CD4-positive, alpha-beta T cell treated with Interleukin-21 for 1 hour (primary cell): ENCODE measurements at regions not wholly inside any gene's neighbourhood (a gene's known extent, or its start where the extent isn't known, plus 50 kb on each side); places are given as distances from the start of the nearest gene placed in this dataset.
"Not testable (repeated sequence)": the region's sequence is repeated elsewhere in the genome, so short reads cannot be mapped to it uniquely, and the experiment has no call there.

Experiments
- DNase-seq: peaks from one replicate; pipeline ENCODE4 v3.0.0-alpha.2; 2020

- no peak for DNase-seq
Observed at GRCh38 chr11:119586181-119586580, 142.8 kb downstream of the NECTIN1 start.

- no peak for DNase-seq
Observed at GRCh38 chr11:119585043-119585781, 143.8 kb downstream of the NECTIN1 start.

GRCh38 chr11:119584193-119585042 lies 144.6 kb downstream of the NECTIN1 start:
- no peak for DNase-seq

- DNase-seq, result no peak
Observed at GRCh38 chr11:119583585-119583984, 145.4 kb downstream of the NECTIN1 start.

GRCh38 chr11:119581396-119581795 lies 147.6 kb downstream of the NECTIN1 start:
- DNase-seq, result not testable (repeated sequence)

- no peak for DNase-seq
Observed at GRCh38 chr11:119580751-119581150, 148.2 kb downstream of the NECTIN1 start.

- DNase-seq, result no peak
Observed at GRCh38 chr11:119580081-119580480, 148.9 kb downstream of the NECTIN1 start.

- DNase-seq, result no peak
Observed at GRCh38 chr11:119578521-119579191, 150.3 kb downstream of the NECTIN1 start.

- DNase-seq, result no peak
Observed at GRCh38 chr11:119573858-119574257, 150.9 kb upstream of the THY1 start.

GRCh38 chr11:119572481-119573424 lies 149.8 kb upstream of the THY1 start:
- no peak for DNase-seq

- no peak for DNase-seq
Observed at GRCh38 chr11:119571311-119571710, 148.3 kb upstream of the THY1 start.

GRCh38 chr11:119567688-119568582 lies 145.0 kb upstream of the THY1 start:
- no peak for DNase-seq

- DNase-seq, result no peak
Observed at GRCh38 chr11:119566319-119566718, 143.3 kb upstream of the THY1 start.

- DNase-seq, result not testable (repeated sequence)
Observed at GRCh38 chr11:119565693-119566092, 142.7 kb upstream of the THY1 start.

- no peak for DNase-seq
Observed at GRCh38 chr11:119560961-119561360, 138.0 kb upstream of the THY1 start.

- DNase-seq, result no peak
Observed at GRCh38 chr11:119560291-119560690, 137.3 kb upstream of the THY1 start.

- no peak for DNase-seq
Observed at GRCh38 chr11:119552106-119552485, 129.1 kb upstream of the THY1 start.

GRCh38 chr11:119551420-119552105 lies 128.6 kb upstream of the THY1 start:
- DNase-seq, result no peak

GRCh38 chr11:119550053-119550752 lies 127.2 kb upstream of the THY1 start:
- no peak for DNase-seq

GRCh38 chr11:119547511-119547910 lies 124.5 kb upstream of the THY1 start:
- DNase-seq, result no peak
